HG03139 (cell line): ENCODE measurements at regions not wholly inside any gene's neighbourhood (a gene's known extent, or its start where the extent isn't known, plus 50 kb on each side); places are given as distances from the start of the nearest gene placed in this dataset.

ENCODE experiments used
- ATAC-seq: cut with Tn5 transposase; IDR thresholded peaks from one replicate; pipeline ENCODE4 v1.9.1; 2021; ENCODE audit not compliant: unreplicated experiment

DNA sequence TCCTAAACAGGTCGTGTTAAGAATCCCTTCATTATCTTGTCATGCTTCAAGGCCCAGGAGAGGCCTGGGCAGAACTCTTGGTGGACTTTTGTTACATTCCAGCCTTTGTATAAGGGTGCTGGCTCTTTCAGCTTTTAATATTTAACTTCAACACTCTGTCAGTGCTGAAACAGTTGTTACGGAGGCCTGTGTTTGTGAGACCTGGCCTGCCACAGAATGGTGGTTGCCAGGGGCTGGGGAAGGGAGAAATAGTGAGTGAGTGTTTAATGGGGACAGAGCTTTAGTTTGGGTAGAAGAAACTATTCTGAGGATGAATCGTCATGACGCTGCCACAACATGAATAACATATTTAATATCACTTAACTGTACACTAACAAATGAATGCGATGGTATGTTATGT, 1027.6 kb upstream of the PRKX start:
- ATAC-seq = no peak

DNA sequence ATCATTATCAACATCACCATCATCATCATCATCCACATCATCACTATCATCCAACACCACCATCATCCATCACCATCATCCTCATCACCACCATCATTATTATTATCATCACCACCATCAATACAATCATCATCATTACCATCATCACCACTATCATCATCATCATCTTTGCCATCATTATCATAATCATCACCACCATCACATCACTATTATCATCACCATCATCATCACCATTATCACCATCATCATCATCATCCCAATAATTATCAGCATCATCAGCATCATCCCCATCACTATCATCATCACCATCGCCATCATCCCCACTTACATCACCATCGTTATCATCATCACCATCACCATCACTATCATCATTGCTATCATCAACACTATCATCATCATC, 1021.9 kb upstream of the PRKX start:
- no peak for ATAC-seq

DNA sequence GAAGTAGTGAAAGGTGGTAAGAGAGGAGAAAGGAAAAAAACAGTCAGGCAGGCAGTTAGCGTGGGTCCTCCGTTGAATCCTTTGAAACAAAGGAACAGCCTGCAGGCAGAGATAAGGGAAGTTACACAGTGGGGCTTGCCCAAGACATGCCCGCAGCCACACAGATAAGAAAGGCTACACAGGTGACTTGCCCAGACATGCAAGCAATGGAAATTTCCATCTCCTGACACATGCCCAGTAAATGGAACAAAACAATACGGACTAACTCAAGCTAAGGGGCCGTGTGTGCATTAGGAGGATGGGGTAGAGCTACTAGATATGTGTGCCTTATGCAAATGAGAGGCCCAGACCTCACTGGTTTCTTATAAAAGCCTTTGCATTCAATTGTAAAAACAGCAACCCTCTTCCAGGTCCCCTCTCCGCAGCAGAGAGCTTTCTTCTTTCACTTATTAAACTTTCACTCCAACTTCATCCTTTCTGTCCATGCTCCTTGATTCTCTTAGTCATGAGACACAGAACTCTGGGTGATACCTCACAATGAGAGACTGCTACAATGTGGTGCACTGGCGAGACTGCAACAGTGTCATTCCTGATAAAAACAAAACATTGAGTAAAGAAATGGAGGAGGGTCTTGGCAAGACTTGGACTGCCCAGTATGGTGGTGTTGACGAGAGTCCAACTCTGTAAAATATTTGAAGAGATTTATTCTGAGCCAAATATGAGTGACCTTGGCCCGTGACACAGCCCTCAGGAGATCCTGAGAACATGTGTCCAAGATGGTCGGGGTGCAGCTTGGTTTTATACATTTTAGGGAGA, 997.4 kb upstream of the PRKX start:
- no peak for ATAC-seq

DNA sequence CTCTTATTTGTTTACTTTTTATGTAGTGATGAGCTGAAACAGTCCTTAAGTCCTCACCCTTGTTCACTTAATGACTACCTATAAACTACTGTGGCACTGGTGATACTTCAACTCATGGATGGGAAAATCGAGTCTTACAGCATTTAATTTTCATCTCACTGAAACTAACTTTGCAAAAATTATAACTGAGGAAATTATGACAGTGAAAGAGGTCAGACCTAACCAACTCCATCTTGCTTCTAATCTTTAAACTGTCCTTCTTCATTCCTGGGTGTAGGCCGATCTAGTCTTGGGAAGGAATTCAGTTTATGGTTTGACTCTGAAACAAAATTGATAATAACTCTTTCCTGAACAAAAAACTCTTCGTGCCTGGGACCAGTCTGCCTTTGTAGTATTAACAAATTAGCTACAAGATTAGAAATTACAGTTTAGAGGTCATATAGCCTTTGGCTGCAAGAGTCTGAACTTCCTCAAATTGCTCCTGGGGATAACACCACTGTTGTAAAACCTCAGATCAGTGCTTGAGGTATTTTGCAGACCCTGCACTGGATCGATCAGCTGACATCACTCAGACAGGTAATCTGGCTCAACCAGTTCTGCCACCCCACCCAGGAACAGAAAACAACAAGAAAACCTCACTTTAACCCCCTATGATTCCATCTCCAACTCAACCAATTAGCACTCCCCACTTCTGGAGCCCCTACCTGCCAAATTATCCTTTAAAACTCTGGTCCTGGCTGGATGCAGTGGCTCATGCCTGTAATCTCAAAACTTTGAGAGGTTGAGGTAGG, 995.7 kb upstream of the PRKX start:
- no peak for ATAC-seq

DNA sequence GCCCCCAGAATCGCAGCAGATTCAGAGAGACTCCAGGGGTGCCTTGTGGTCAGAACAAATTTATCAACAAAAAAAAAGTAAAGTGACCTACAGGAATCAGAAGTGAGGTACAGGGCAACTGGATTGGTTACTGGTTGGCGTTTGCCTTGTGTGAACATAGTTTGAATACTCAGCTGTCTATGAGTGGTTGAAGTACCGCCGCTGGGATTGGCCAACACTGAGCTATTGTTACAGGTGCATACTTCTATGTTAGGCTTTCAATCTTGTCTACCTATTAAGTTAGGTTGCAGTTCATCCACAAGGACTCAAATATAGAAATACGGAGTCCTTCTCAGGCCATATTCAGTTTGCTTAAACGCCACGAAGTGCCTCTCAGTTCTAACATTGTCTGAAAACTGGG, 993.5 kb upstream of the PRKX start:
- no peak for ATAC-seq

DNA sequence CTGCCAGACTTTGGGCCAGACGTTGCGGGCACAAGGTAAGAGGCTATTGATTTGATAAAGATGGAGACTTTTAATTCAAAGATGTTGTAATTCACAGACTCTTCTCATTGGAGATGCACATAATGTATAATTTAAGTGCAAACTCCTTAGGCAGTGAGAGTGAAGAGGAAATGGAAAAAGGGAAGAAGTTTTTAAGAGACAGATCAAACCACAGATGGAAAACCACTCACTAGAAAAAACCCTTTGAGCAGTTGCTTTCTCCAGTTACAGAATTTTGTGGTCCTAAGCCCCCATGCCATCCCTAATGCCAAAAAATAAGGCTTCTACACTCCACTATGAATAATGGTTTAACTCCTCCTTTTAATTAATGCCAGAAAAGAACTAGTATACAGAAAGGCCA, 977.1 kb upstream of the PRKX start:
- no peak for ATAC-seq

DNA sequence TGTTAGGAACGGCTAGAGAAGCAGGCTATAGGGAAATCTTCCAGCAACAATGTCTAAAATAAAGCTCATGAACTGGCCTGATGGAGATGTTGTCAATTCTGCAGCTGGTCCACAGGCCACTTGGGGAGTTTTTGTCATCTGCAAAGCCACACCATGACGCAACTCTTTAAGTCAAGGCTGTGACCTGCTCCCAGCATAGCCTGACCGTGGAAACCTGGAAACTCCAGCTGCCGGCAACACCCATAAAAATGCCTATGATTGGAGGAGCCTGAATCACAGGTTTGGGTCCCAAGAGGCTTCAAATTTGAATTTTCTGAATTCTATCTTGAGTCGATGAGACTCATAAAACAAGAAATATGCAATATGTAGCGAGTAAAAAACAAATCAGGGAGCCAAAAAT, 969.2 kb upstream of the PRKX start:
- ATAC-seq = no peak

DNA sequence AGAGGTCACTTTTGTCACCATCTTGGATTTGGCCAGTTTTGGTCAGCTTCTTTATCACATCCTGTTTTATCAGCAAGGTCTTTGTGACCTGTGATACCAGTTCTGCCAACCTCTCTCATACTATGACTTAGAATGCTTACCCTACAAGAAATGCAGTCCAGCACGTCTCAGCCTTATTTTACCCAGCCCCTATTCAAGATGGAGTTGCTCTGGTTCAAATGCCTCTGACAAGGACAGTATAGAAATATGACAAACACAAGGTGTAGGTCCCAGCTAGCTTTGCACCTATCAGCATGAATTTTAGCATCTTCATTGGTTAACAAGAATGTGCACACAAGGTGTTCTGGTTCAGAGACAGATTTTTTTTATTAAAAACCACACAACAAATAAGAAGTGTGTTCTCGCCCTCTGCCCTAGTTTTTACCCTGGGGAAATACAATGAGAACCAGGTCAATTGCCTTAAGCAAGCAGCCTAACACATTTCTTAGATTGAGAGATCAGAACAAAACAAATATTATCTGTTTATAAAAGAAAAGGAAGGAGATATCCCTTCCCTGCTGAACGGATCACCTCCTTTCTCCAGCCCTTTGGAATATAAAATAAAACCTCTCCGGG, 962.3 kb upstream of the PRKX start:
- ATAC-seq = no peak

DNA sequence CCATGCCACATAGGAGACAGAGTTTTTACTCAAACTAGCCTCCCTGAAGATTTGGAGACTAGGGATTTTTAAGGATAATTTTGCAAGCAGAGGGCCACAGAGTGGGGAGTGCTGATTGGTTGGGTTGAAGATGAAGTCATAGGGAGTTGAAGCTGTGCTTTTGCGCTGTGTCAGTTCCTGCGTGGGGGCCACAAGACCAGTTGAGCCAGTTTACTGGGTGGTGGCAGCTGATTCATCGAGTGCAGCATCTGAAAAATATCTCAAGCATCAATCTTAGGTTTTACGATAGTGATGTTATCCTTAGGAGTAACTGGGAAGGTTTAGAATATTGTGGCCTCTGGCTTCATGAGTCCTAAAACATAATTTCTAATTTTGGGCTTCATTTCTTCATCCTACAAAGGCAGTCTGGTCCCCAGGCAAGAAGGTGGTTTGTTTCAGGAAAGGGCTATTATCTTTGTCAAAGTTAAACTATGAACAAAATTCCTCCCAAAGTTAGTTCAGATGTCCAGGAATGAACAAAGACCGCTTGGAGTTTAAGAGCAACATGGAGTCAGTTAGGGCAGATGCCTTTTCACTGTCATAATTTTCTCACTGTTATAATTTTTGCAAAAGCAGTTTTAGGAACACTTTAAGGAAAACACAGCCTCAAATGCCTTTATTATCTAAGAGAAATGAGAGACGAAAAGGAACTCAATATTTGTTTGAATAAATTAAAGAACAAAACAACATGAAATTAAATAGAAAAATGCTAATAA, 960.8 kb upstream of the PRKX start:
- no peak for ATAC-seq

DNA sequence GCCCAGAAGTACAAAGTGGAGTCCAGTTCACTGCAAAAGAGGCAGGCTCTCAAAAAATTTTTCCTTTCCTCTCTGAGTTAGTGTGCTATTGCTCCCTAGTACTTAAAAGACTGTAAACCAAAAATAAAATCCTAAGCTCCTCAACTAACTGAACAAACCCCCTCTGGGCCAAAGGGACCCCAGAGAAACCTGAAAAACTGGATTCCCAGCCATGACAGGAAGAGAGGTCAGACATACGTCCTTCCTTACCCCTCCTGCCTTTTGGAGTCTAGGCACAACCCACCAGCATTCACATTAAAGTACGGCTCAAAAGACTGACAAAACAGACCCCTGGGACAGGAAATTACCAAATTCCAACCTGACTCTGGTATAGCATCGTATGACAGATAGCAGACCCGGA, 957.9 kb upstream of the PRKX start:
- ATAC-seq = no peak

DNA sequence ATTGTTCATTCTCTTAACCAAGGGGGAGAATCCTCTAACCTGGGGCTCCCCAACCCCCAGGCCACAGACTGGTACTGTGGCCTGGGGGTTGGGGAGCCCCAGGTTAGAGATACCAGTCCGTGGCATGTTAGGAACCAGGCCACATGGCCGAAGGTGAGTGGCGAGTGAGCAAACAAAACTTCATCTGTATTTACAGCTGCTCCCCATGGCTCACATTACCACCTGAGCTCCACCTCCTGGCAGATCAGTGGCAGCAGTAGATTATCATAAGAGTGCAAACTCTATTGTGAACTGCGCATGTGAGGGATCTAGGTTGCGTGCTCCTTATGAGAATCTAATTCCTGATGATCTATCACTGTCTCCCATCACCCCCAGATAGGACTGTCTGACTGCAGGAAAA, 957.2 kb upstream of the PRKX start:
- ATAC-seq = no peak

DNA sequence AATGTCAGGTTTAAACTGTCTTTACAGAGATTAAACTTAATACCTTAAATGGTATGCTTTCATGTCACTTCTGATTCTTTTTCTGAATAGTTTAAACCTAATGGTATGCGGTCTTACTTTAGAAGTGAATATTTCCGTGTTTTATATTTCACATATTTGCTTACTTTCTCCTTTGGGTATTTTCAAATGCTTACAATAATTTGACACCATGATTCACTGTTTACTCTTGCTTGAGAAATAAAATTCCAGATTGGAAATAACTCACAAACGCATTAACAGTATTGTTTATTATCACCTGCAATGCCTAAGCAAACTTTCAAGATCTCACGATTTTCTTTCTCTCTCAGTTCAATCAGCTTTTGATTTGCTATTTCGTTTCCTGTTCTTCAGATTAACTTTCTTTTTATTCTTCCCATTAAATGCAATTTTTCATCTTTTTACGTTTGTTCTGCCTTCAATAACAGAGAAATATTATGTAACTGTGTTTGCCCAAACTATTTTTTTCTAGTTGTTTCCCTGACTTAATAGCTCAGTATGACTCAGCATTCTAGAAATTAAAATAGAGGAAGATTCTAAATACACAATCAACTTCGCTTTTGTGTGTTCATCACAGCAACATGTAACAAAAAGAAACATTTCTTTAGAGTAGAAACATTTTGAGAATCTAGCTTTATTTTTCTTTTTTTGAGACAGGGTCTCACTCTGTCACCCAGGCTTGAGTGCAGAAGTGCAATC, 955.5 kb upstream of the PRKX start:
- ATAC-seq = no peak

DNA sequence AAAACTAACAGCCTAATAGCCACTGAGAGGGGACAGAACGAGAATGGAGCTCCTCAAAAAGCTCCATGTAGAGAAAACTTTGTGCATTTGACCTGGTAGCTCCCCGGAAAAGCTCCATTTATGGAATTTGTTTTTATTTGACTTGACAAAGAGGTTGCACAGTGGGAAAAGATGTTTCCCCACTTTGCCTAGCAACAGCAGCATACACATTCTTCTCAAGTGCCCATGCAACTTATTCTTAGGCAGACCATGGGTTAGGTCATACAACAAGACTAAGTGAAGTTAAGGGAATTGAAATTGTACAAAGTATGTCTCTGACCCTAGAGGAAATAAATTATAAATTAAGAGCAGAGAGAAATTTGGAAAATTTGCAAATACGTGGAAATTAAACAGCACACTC, 949.6 kb upstream of the PRKX start:
- ATAC-seq = no peak

DNA sequence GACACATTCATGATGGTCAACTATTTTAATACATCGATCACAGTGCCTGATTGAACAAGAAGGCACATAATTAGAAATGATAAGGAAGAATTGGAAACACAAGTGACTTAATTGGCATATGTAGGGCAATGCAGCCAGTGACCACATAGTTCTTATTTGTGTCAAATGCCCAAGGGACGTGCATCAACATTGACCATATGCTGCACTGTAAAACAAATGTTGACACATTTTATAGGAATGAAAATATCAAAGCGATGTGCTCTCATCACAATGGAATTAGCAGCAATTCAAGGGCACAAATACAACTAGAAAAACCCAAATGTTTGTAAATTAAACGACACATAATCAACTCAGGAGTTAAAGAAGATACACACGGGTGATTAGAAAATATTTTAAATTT, 948.3 kb upstream of the PRKX start:
- ATAC-seq = no peak

DNA sequence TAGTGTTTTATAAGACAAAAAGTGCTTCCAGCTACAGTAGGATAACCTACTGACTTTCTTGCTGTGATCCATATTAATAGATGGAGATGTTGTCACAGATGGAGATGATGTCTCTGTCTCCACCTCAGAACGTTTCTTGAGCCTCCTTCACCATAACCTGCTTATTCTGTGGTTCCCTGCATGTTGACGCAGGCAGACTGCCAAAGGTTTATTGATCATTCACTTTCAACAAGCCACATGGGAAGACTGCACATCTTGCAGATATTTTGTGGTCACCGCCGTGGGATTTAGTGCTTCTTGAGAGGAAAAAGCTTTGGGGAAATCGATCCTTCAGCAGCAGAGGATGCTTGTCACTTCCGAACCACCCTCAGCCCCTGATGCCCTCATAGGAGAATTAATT, 943.0 kb upstream of the PRKX start:
- ATAC-seq = no peak

DNA sequence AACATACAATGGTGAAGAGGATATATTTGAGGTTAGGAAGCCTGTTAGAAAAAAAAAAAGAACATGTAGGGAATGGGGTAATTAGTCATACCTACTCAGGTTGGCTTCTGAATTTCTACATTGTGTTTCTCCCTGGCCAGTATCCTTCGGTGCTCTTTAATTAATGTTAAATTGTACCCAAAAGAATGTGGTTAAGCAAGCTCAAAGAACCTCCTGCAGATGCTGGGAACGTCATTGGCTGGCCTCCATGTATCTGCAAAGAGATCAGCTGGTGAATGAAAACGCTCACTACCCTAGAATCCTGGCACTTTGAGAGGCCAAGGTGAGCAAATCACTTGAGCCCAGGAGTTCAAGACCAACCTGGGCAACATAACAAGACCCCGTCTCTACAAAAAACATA, 942.3 kb upstream of the PRKX start:
- ATAC-seq = no peak

DNA sequence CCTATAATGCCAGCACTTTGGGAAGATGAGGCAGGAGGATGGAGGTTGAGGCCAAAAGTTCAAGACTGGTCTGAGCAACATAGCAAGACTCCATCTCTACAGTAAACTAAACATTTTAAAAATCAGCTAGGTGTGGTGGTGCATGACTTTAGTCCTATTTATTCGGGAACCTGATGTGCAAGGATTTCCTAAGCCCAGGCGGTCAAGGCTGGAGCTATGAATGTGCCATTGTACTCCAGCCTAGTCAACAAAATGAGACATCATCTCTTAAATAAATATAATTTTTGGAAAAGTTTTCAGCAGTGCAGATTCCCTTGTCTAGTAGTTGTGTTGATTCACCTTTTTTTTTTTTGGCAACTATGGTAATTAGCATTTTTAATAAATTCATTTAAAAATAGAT, 928.7 kb upstream of the PRKX start:
- ATAC-seq = no peak

DNA sequence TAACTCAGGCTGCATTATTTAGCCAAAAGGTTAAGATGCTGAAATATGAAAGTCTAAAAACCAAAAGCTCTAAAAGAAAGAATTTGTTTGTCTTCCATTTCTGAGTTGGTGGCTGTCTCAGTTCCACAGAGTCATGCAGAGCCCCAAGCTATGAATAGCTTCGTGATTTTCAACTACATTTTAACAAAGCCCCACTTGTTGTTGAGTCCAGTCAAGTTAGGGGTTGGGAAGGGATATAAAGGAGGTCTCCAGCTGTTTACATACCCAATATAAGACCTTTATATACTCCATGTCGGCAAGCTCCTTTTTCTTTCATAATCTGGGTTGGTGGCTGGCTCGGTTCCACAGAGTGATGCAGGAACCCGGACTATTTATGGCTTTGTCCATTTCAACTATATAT, 924.6 kb upstream of the PRKX start:
- no peak for ATAC-seq

DNA sequence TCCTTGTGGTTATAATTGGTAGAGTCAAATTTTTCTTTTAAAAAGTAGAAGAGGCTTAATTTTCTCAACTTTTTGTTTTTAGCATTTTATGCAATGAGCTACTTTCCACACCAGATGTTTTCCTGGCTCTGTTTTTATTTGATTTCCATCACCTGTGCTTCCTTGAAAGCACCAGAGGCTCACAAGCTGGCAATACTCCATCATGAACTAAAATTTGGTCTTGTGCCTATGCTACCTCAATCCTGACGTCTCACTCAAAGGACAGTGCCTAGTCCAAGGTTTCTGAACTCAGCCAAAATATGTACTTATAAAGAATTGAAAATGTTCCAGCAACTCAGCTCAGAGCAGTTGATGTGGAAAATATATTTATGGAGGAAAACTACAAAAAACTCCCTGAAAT, 914.0 kb upstream of the PRKX start:
- ATAC-seq = no peak

DNA sequence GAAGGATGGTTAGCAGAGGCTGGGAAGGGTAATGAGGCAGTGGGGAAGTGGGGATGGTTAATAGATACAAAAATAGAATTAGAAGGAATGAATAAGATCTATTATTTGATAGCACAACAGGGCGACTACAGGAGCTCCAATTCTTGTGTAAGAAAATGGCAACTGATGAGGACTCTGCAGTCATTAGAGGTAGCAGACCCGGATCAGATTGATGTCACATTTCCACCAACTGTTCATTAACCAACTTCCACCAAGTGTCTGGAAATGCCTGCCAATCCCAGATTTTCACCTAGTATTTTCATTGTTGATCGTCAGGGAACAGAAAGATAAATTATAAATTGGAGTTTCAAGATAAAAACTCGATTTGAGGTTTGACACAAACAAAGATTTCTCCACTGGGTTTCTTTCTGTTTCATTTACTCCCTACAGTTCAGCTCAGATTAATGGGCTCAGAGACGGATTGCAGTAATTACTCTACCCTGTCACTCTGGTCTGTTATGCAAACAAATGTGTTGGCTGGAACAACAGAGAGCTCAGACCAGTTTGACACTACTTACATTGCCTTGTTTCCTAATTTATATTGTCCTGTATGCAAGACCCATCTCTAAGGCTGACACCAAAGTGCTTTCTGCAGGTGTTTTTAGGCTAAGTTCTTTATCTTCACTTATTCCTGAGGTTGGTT, 909.2 kb upstream of the PRKX start:
- ATAC-seq = no peak
